Stimulated activated effector memory CD8-positive, alpha-beta T cell treated with anti-CD3 and anti-CD28 coated beads, Interleukin-12 subunit alpha, Interleukin-12 subunit beta, amount 100 ng/mL, for 72 hours (primary cell): ENCODE measurements at regions not wholly inside any gene's neighbourhood (a gene's known extent, or its start where the extent isn't known, plus 50 kb on each side); places are given as distances from the start of the nearest gene placed in this dataset.
"Not testable (repeated sequence)": the region's sequence is repeated elsewhere in the genome, so short reads cannot be mapped to it uniquely, and the experiment has no call there.

Source experiments
- ATAC-seq: fragments of 150-1000 bp; cut with Tn5 transposase; 2 replicates; pipeline ENCODE4 v1.10.0; 2021
- DNase-seq, 2 donors: peaks; one replicate each; pipeline ENCODE4 v3.0.0; 2021 to 2022; ENCODE audit warnings: low spot score in 2 of 2
- H3K27ac Mint-ChIP-seq: one replicate; pipeline ENCODE4 v1.8.0; 2022; ENCODE audit warnings: mild to moderate bottlenecking, mixed read lengths
- H3K36me3 Mint-ChIP-seq: one replicate; pipeline ENCODE4 v1.8.0; 2022; ENCODE audit warnings: mild to moderate bottlenecking, mixed read lengths
- H3K4me1 Mint-ChIP-seq: one replicate; pipeline ENCODE4 v1.8.0; 2022; ENCODE audit warnings: mixed read lengths
- H3K4me3 Mint-ChIP-seq: one replicate; pipeline ENCODE4 v1.8.0; 2022; ENCODE audit warnings: mild to moderate bottlenecking, mixed read lengths
- H3K9me3 Mint-ChIP-seq: one replicate; pipeline ENCODE4 v1.8.0; 2022; ENCODE audit warnings: mixed read lengths

DNA sequence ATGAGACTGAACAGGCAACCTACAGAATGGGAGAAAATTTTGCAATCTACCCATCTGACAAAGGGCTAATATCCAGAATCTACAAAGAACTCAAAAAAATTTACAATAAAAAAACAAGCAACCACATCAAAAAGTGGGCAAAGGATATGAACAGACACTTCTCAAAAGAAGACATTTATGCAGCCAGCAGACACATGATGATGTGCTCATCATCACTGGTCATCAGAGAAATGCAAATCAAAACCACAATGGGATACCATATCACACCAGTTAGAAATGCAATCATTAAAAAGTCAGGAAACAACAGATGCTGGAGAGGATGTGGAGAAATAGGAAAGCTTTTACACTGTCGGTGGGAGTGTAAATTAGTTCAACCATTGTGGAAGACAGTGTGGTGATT lies 51.7 kb upstream of the PAXBP1 start:
- not testable (repeated sequence) for ATAC-seq, H3K4me3 Mint-ChIP-seq, H3K27ac Mint-ChIP-seq, H3K36me3 Mint-ChIP-seq, DNase-seq, H3K4me1 Mint-ChIP-seq, H3K9me3 Mint-ChIP-seq

DNA sequence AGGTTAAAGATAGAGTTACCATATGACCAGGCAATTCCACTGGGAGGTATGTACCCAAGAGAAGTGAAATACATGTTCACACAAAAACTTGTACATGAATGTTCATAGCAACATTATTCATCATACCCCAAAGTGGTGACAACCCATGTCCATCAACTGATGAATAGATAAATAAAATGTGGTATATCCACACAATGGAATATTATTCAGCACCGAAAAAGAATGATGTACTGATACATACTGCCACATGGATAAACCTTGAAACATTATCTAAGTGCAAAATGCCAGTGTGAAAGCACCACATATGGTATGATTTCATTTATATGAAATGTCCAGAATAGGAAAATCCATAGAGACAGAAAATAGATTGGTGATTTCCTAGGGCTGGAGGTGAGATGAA lies 53.4 kb upstream of the PAXBP1 start:
- Mint-ChIP-seq H3K36me3 (no peaks in the 10 kb centered on the region), H3K9me3 (no peaks in the 10 kb centered on the region), H3K4me1 (no peaks in the 10 kb centered on the region), H3K4me3 (no peak overlapping the region), H3K27ac (no peak overlapping the region)
- no peak for DNase-seq
- ATAC-seq, result no peak

GRCh38 chr21:32826329-32827167 lies 55.0 kb upstream of the PAXBP1 start:
- ATAC-seq, result peak; percentile 80

DNA sequence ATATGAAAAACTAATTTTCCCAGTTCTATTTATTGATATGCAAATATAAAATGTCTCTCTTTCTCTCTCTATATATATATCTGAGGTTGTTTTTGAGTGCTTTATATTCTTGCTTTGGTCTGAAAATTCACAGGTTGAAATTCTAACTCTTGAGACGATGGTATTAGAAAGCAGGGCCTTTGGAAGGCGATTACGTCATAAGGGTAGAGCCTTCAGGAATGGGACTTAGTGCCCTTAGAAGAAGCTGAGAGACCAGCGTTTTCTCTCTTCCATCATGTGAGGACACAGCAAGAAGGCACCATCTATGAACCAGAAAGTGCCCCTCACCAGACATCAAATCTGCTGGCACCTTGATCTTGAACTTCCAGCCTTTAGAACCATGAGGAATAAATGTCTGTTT lies 57.4 kb upstream of the PAXBP1 start:
- no peak for DNase-seq
- no peak for ATAC-seq
- Mint-ChIP-seq H3K9me3 (no peaks in the 10 kb centered on the region), H3K4me1 (no peaks in the 10 kb centered on the region), H3K27ac (no peak overlapping the region), H3K36me3 (no peaks in the 10 kb centered on the region), H3K4me3 (no peak overlapping the region)

More at GRCh38 chr21:32826329-32827167, 55.0 kb upstream of the PAXBP1 start:
- Mint-ChIP-seq H3K9me3 (no peaks in the 10 kb centered on the region), H3K36me3 (no peaks in the 10 kb centered on the region), H3K27ac (no peak overlapping the region), H3K4me3 (no peak overlapping the region), H3K4me1 (no peaks in the 10 kb centered on the region)
- DNase-seq, result peak in 1 of 2 donors; percentile 3

GRCh38 chr21:32829504-32829903 lies 57.9 kb upstream of the PAXBP1 start:
- Mint-ChIP-seq H3K4me1 (no peaks in the 10 kb centered on the region), H3K9me3 (no peaks in the 10 kb centered on the region), H3K27ac (no peak overlapping the region), H3K36me3 (no peaks in the 10 kb centered on the region), H3K4me3 (no peak overlapping the region)
- ATAC-seq (no peak), DNase-seq (no peak)

DNA sequence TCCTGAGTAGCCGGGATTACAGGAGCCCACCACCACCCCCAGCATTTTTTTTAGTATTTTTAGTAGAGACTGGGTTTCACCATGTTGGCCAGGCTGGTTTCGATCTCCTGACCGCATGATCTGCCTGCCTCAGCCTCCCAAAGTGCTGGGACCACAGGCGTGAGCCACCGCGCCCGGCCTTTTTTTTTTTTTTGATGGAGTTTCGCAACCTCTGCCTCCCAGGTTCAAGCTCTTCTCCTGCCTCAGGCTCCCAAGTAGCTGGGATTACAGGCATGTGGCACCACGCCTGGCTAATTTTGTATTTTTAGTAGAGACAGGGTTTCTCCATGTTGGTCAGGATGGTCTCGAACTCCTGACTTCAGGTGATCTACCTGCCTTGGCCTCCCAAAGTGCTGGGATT lies 60.2 kb upstream of the PAXBP1 start:
- DNase-seq, ATAC-seq, H3K36me3 Mint-ChIP-seq, H3K4me1 Mint-ChIP-seq, H3K9me3 Mint-ChIP-seq, H3K4me3 Mint-ChIP-seq, H3K27ac Mint-ChIP-seq: not testable (repeated sequence)

- Mint-ChIP-seq H3K27ac (no peak overlapping the region), H3K4me1 (no peaks in the 10 kb centered on the region), H3K4me3 (no peak overlapping the region), H3K9me3 (no peaks in the 10 kb centered on the region), H3K36me3 (no peaks in the 10 kb centered on the region)
- DNase-seq (no peak), ATAC-seq (no peak)
Observed at GRCh38 chr21:32834211-32834915, 62.8 kb upstream of the PAXBP1 start.

GRCh38 chr21:32834916-32835235 lies 63.3 kb upstream of the PAXBP1 start:
- DNase-seq (no peak), ATAC-seq (no peak)
- Mint-ChIP-seq H3K9me3 (no peaks in the 10 kb centered on the region), H3K4me1 (no peaks in the 10 kb centered on the region), H3K27ac (no peak overlapping the region), H3K36me3 (no peaks in the 10 kb centered on the region), H3K4me3 (no peak overlapping the region)

DNA sequence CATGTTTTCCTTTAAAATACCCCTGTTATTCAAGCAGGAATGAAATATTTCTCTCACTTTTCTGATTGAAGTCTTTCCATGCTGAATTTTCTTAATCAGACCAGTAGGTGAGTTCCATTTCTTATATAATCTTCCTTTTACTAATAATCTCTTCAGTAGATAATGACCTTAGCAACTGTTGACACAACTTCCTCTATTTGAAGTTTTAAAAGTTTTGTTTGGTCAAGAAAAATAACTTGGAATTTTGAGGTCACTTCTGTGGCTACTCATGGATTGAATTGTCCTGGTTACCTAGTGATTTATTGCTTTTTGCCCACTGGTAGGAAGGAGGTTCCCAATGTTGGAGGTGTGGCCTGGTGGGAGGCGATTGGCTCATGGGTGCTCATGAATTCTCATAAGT lies 70.6 kb upstream of the PAXBP1 start:
- no peak for DNase-seq
- H3K36me3 Mint-ChIP-seq, result no peaks in the 10 kb centered on the region
- no peaks in the 10 kb centered on the region for H3K9me3 Mint-ChIP-seq
- no peak overlapping the region for H3K4me3 Mint-ChIP-seq
- no peak overlapping the region for H3K27ac Mint-ChIP-seq
- ATAC-seq, result no peak
- H3K4me1 Mint-ChIP-seq, result no peaks in the 10 kb centered on the region

DNA sequence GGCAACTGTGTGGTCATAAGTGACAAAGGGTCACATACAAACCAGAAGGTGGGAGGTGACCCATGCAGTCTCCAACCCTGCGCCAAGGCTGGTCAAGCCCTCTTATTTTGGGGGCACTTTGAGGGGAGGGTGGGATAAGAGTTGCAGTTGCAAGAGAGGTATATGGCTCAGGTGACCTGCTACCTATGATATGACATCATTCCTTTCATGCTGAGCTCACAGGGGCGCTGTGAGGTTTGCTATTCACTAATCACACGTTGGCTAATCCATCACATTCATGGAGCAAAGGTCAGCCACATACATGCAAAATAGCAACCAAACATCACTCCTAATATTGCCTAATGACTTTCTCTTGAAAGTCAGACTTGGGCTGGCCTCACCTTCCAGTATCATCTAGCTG lies 72.0 kb upstream of the PAXBP1 start:
- ATAC-seq, result no peak
- DNase-seq, result no peak
- H3K9me3 Mint-ChIP-seq, result no peaks in the 10 kb centered on the region
- no peak overlapping the region for H3K27ac Mint-ChIP-seq
- H3K4me1 Mint-ChIP-seq, result no peaks in the 10 kb centered on the region
- no peaks in the 10 kb centered on the region for H3K36me3 Mint-ChIP-seq
- H3K4me3 Mint-ChIP-seq, result no peak overlapping the region

- Mint-ChIP-seq H3K36me3 (no peaks in the 10 kb centered on the region), H3K4me1 (no peaks in the 10 kb centered on the region), H3K9me3 (no peaks in the 10 kb centered on the region), H3K4me3 (no peak overlapping the region), H3K27ac (no peak overlapping the region)
- DNase-seq (no peak), ATAC-seq (no peak)
Observed at GRCh38 chr21:32844076-32844475, 72.5 kb upstream of the PAXBP1 start.

GRCh38 chr21:32844653-32845436 lies 73.3 kb upstream of the PAXBP1 start:
- Mint-ChIP-seq H3K4me3 (no peak overlapping the region), H3K4me1 (no peaks in the 10 kb centered on the region), H3K36me3 (no peaks in the 10 kb centered on the region), H3K9me3 (no peaks in the 10 kb centered on the region), H3K27ac (no peak overlapping the region)
- ATAC-seq (no peak), DNase-seq (no peak)

DNA sequence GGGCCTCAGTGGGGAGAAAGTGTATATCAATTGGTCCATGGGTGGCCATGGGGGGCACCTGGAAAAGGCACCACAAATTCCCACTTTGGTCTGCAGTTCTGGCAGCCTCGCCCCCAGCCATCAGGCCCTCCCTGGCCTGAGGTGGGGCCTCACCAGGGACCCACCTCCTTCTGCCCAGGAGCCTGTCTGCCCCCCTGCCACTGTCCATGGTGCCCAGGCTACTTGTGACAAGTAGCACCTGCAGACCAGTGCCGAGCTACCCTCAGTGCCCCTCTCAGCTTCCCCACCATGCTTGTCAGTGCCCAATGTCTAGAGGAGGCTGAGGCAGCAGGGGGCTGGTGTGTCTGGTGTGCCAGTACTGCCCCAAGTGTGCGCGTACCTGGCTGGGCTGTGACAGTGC lies 87.1 kb upstream of the PAXBP1 start:
- DNase-seq (no peak), ATAC-seq (no peak)
- Mint-ChIP-seq H3K27ac (no peak overlapping the region), H3K4me1 (no peaks in the 10 kb centered on the region), H3K9me3 (peaks cover 2% of the 10 kb centered on the region), H3K36me3 (no peaks in the 10 kb centered on the region), H3K4me3 (no peak overlapping the region)

DNA sequence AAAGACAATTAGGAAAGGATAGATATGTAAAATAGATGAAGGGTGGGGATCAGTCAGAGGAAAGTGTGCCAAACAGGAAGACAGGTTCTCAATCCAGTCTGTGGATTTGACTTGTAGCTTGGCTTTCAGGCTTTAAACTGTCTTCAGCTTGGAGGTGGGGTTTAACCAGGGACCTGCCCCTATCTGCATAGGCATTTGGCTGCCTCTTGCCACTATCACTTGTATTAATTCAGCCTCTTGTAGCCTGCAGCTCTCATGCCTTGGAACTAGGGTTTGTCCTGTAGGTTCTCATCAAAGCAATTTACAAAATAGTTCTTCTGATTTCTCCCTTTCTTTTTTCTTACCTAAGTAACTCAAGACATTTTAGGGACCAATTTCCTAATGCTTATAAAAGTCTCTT lies 88.8 kb upstream of the PAXBP1 start:
- DNase-seq, result no peak
- no peaks in the 10 kb centered on the region for H3K4me1 Mint-ChIP-seq
- H3K27ac Mint-ChIP-seq, result no peak overlapping the region
- H3K4me3 Mint-ChIP-seq, result no peak overlapping the region
- ATAC-seq, result no peak
- no peaks in the 10 kb centered on the region for H3K36me3 Mint-ChIP-seq
- peaks cover 2% of the 10 kb centered on the region for H3K9me3 Mint-ChIP-seq

GRCh38 chr21:32861866-32862265 lies 90.3 kb upstream of the PAXBP1 start:
- H3K4me1 Mint-ChIP-seq, result no peaks in the 10 kb centered on the region
- DNase-seq (no peak), ATAC-seq (no peak)
- no peaks in the 10 kb centered on the region for H3K36me3 Mint-ChIP-seq
- H3K4me3 Mint-ChIP-seq, result no peak overlapping the region
- H3K9me3 Mint-ChIP-seq, result peaks cover under 1% of the 10 kb centered on the region
- H3K27ac Mint-ChIP-seq, result no peak overlapping the region

DNA sequence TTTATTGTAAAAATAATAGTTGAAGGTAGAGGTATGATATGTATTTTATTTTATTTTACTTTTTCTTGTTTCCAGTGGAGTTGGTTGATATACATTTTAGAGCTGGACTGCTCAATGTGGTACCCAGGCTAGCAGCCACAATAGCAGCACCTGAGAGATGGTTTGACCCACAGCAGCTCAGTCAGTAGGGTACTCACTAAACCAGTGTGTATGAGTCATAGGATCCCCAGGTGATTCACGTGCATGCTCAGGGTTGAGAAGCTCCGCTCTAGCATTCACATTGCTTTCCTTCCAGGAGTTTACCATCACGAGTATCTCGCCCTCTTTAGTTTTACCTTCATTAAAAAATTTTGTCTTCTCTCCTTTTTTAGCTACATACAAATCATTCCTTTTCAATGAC lies 96.0 kb upstream of the PAXBP1 start:
- Mint-ChIP-seq H3K4me3 (no peak overlapping the region), H3K9me3 (no peaks in the 10 kb centered on the region), H3K4me1 (no peaks in the 10 kb centered on the region), H3K36me3 (no peaks in the 10 kb centered on the region), H3K27ac (no peak overlapping the region)
- DNase-seq (no peak), ATAC-seq (no peak)
